ENCODE measurements at regions not wholly inside any gene's neighbourhood (a gene's known extent, or its start where the extent isn't known, plus 50 kb on each side); places are given as distances from the start of the nearest gene placed in this dataset.

DNA sequence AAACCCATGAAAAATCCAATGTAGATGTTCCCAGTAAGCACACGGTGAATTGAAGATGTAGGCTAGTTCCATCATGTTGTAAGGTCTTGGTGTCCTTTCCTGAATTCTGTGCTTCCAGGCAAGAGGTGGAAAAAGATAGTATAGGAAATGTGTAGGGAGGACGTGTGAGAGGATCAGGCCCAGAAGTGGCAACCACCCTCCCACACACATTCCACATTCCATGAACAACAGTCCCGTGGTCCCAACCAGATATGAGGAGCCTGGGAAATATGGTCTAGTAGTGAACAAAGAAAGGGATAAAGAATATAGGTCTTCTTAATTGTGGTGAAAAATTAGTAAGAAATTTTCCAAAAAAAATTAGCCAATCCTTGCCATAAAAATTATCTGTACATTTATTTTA is 1254.2 kb upstream of the SLC10A2 start (continued):
- TF ChIP-seq ZNF211 (tag by site-specific recombination; IDR thresholded peaks at IDR 0.05; ENCODE audit: low read depth) (no peak), ZNF792 (tag by site-specific recombination; IDR thresholded peaks at IDR 0.05) (no peak), ZIC2 (tag by site-specific recombination; IDR thresholded peaks at IDR 0.05) (no peak), ZNF16 (tag by site-specific recombination; IDR thresholded peaks at IDR 0.05; ENCODE audit: low read depth) (no peak), MZF1 (tag by site-specific recombination; IDR thresholded peaks at IDR 0.05; ENCODE audit: borderline replicate concordance) (no peak)
- TF ChIP-seq, protein P1, sequence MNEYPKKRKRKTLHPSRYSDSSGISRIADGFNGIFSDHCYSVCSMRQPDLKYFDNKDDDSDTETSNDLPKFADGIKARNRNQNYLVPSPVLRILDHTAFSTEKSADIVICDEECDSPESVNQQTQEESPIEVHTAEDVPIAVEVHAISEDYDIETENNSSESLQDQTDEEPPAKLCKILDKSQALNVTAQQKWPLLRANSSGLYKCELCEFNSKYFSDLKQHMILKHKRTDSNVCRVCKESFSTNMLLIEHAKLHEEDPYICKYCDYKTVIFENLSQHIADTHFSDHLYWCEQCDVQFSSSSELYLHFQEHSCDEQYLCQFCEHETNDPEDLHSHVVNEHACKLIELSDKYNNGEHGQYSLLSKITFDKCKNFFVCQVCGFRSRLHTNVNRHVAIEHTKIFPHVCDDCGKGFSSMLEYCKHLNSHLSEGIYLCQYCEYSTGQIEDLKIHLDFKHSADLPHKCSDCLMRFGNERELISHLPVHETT (tag by site-specific recombination; IDR thresholded peaks at IDR 0.05), result no peak
- TF ChIP-seq, protein P2, sequence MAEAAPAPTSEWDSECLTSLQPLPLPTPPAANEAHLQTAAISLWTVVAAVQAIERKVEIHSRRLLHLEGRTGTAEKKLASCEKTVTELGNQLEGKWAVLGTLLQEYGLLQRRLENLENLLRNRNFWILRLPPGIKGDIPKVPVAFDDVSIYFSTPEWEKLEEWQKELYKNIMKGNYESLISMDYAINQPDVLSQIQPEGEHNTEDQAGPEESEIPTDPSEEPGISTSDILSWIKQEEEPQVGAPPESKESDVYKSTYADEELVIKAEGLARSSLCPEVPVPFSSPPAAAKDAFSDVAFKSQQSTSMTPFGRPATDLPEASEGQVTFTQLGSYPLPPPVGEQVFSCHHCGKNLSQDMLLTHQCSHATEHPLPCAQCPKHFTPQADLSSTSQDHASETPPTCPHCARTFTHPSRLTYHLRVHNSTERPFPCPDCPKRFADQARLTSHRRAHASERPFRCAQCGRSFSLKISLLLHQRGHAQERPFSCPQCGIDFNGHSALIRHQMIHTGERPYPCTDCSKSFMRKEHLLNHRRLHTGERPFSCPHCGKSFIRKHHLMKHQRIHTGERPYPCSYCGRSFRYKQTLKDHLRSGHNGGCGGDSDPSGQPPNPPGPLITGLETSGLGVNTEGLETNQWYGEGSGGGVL (tag by site-specific recombination; IDR thresholded peaks at IDR 0.05), result no peak

DNA sequence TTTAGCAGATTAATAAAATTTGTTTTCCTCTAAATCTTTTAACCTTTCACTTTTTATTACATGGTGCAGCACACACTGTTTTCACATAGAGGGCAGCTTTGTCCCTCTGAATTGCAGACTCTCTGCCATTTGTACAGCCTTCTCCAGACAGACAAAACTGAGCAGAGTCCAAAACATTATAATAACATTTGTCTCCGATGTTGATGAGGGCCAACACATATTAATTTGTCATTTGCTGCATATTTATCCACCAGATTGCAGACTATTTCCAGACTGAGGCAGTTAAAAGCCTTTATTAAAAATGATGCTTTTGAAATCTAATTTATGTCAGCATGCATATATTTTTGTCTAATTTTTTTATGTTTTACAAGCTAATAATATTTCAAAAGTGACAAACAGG is 1251.9 kb upstream of the SLC10A2 start:
- Histone ChIP-seq H3K4me3 (ENCODE audit: low read depth, low read length) (no peak overlapping the region), H3K9me3 (ENCODE audit: control insufficient read depth, insufficient read depth, low read depth, low read length) (no peaks in the 10 kb centered on the region), H3K27ac (ENCODE audit: extremely low read depth, low read depth, low read length) (no peak overlapping the region), H3K36me3 (ENCODE audit: control insufficient read depth in 2 of 2, insufficient read depth in 1 of 2, low read length in 2 of 2) (no peaks in the 10 kb centered on the region), H3K4me1 (ENCODE audit: control insufficient read depth, insufficient read depth, low read length) (no peaks in the 10 kb centered on the region)
- CTCF ChIA-PET, result interaction anchor here (0.5 to 1.9 kb wide), 3 partner anchors 10 to 1178 kb away, joined by 3 to 6 read pairs (median 3); no protein-coding TSS in a partner anchor
- POLR2A ChIA-PET, result no interaction called here
- TF ChIP-seq SP7 (tag by site-specific recombination; IDR thresholded peaks at IDR 0.05), result no peak
- no peak for TF ChIP-seq ZNF302 (tag by site-specific recombination; IDR thresholded peaks at IDR 0.05; ENCODE audit: low read depth)
- TF ChIP-seq, protein P3, sequence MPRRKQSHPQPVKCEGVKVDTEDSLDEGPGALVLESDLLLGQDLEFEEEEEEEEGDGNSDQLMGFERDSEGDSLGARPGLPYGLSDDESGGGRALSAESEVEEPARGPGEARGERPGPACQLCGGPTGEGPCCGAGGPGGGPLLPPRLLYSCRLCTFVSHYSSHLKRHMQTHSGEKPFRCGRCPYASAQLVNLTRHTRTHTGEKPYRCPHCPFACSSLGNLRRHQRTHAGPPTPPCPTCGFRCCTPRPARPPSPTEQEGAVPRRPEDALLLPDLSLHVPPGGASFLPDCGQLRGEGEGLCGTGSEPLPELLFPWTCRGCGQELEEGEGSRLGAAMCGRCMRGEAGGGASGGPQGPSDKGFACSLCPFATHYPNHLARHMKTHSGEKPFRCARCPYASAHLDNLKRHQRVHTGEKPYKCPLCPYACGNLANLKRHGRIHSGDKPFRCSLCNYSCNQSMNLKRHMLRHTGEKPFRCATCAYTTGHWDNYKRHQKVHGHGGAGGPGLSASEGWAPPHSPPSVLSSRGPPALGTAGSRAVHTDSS (tag by site-specific recombination; IDR thresholded peaks at IDR 0.05), result no peak
- TF ChIP-seq TRIM28 (IDR thresholded peaks at IDR 0.05; ENCODE audit: borderline replicate concordance, low read length), result no peak
- TF ChIP-seq ZNF548 (tag by site-specific recombination; IDR thresholded peaks at IDR 0.05), result no peak
- no peak for TF ChIP-seq ZNF140 (tag by site-specific recombination; IDR thresholded peaks at IDR 0.05)
- no peak for TF ChIP-seq ZNF747 (tag by site-specific recombination; IDR thresholded peaks at IDR 0.05)
- TF ChIP-seq ZNF510 (tag by site-specific recombination; IDR thresholded peaks at IDR 0.05; ENCODE audit: insufficient replicate concordance), result no peak

DNA sequence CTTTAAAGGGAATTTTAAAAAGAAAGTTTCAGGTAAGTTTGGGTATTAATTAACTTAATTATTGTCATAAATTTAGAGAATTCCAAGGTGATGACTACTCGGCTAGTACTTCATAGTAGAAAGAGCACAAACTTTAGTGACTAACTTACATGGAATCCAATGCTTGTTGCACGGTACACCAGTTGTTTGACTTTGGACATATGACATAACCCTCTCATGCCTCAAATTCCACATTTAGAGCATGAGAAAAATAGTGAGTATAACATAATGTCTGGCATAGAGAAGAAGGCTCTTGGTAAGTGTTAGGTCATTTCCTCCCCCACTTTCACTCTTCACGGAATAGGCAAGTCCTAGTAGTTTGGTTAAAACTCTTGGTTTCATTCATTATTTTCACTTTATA is 1249.4 kb upstream of the SLC10A2 start:
- Histone ChIP-seq H3K4me1 (ENCODE audit: control insufficient read depth, insufficient read depth, low read length) (no peaks in the 10 kb centered on the region), H3K27ac (ENCODE audit: extremely low read depth, low read depth, low read length) (no peak overlapping the region), H3K4me3 (ENCODE audit: low read depth, low read length) (no peak overlapping the region), H3K9me3 (ENCODE audit: control insufficient read depth, insufficient read depth, low read depth, low read length) (no peaks in the 10 kb centered on the region), H3K36me3 (ENCODE audit: control insufficient read depth in 2 of 2, insufficient read depth in 1 of 2, low read length in 2 of 2) (no peaks in the 10 kb centered on the region)
- ChIA-PET CTCF (no interaction called here), POLR2A (no interaction called here)
- no peak for TF ChIP-seq ZNF664 (tag by site-specific recombination; IDR thresholded peaks at IDR 0.05)
- TF ChIP-seq ZNF341 (tag by site-specific recombination; IDR thresholded peaks at IDR 0.05; ENCODE audit: low read depth), result no peak
- TF ChIP-seq SP3 (tag by site-specific recombination; IDR thresholded peaks at IDR 0.05), result no peak
- TF ChIP-seq, protein P4, sequence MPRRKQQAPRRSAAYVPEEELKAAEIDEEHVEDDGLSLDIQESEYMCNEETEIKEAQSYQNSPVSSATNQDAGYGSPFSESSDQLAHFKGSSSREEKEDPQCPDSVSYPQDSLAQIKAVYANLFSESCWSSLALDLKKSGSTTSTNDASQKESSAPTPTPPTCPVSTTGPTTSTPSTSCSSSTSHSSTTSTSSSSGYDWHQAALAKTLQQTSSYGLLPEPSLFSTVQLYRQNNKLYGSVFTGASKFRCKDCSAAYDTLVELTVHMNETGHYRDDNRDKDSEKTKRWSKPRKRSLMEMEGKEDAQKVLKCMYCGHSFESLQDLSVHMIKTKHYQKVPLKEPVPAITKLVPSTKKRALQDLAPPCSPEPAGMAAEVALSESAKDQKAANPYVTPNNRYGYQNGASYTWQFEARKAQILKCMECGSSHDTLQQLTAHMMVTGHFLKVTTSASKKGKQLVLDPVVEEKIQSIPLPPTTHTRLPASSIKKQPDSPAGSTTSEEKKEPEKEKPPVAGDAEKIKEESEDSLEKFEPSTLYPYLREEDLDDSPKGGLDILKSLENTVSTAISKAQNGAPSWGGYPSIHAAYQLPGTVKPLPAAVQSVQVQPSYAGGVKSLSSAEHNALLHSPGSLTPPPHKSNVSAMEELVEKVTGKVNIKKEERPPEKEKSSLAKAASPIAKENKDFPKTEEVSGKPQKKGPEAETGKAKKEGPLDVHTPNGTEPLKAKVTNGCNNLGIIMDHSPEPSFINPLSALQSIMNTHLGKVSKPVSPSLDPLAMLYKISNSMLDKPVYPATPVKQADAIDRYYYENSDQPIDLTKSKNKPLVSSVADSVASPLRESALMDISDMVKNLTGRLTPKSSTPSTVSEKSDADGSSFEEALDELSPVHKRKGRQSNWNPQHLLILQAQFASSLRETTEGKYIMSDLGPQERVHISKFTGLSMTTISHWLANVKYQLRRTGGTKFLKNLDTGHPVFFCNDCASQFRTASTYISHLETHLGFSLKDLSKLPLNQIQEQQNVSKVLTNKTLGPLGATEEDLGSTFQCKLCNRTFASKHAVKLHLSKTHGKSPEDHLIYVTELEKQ (tag by site-specific recombination; IDR thresholded peaks at IDR 0.05; ENCODE audit: borderline replicate concordance), result no peak
- TF ChIP-seq MEIS1 (CRISPR knock-in tag; IDR thresholded peaks at IDR 0.05; ENCODE audit: borderline replicate concordance), result no peak
- TF ChIP-seq ZIC2 (tag by site-specific recombination; IDR thresholded peaks at IDR 0.05), result no peak
- TF ChIP-seq BCL11B (tag by site-specific recombination; IDR thresholded peaks at IDR 0.05; ENCODE audit: low read depth), result no peak
- no peak for TF ChIP-seq ZNF629 (tag by site-specific recombination; IDR thresholded peaks at IDR 0.05)
- no peak for TF ChIP-seq ZNF670 (tag by site-specific recombination; IDR thresholded peaks at IDR 0.05; ENCODE audit: low read depth)
- TF ChIP-seq, protein P5, sequence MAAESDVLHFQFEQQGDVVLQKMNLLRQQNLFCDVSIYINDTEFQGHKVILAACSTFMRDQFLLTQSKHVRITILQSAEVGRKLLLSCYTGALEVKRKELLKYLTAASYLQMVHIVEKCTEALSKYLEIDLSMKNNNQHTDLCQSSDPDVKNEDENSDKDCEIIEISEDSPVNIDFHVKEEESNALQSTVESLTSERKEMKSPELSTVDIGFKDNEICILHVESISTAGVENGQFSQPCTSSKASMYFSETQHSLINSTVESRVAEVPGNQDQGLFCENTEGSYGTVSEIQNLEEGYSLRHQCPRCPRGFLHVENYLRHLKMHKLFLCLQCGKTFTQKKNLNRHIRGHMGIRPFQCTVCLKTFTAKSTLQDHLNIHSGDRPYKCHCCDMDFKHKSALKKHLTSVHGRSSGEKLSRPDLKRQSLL (tag by site-specific recombination; IDR thresholded peaks at IDR 0.05), result no peak
- TF ChIP-seq ZNF768 (tag by site-specific recombination; IDR thresholded peaks at IDR 0.05), result no peak
- no peak for TF ChIP-seq KLF8 (tag by site-specific recombination; IDR thresholded peaks at IDR 0.05)
- no peak for TF ChIP-seq ZNF114 (tag by site-specific recombination; IDR thresholded peaks at IDR 0.05)
